Caki2 (cell line): ENCODE measurements at regions not wholly inside any gene's neighbourhood (a gene's known extent, or its start where the extent isn't known, plus 50 kb on each side); places are given as distances from the start of the nearest gene placed in this dataset.

Experiments
- DNase-seq: peaks from one replicate; pipeline ENCODE4 v3.0.0-alpha.2; 2015; ENCODE audit warnings: low read depth
- in situ Hi-C: cut with HindIII; loops from 2 replicates; pipeline ENCODE4 v1.10.0; 2016; ENCODE audit warnings: low sequenced_read_pairs, low pct_unique_long_range_greater_than_20kb, mixed read lengths

DNA sequence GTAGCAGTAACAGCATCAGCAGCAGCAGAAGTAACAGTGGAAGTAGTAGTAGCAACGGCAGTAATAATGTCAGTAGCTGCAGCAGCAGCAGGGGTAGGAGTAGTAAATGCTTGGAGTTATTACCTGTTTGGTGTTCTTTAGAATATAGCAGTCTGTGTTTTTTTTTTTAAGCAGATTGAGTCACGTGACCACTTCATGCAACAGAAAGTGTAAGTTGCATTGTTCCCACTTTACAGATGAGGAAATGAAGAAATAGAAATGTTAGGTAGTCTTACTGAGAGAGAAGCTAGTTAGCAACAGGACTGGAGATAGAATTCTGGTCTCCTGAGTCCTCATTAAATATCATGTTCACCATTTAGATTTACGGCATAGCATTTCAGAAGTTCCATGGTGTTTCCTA, 358.2 kb downstream of the HAPSTR1 start:
- in situ Hi-C loops = no loop called here
- DNase-seq = no peak

DNA sequence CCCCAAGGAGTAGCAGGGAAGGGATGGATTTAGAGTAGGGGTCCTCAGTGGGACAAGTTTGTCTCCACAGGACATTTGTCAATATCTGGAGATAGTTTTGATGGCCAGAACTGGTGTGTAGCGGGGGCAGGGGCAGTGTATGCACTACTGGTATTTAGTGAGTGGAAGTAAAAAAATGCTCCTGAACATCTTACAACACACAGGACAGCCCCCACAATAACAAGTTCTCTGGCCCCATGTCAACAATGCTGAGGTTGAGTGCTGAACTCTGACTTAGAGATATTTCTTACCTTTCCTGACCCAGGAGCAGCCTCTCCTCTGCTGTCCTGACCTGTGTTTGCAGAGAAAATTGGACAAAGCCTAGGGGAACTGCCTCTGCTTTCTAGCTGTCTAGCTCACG, 365.8 kb downstream of the HAPSTR1 start:
- in situ Hi-C loops = no loop called here
- no peak for DNase-seq

DNA sequence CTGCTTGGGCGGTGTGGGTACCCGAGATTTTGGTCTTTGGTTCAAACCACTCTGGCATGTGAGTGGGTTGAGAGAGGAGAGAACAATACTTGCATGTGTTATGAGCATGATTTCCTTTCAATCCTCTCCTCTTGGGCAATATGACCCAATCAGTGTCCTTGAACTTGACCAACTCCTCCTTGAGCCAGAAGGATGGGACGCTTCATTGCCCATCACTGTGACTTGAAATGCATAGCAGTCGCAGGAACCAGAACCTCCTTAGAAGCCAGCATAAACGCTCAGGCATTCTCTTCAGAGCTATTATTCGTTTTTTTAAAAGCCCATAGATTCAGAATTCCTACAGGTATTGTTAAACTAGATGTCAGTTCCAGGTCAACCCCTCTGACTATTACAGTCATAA, 367.4 kb downstream of the HAPSTR1 start:
- in situ Hi-C loops = no loop called here
- DNase-seq = no peak

DNA sequence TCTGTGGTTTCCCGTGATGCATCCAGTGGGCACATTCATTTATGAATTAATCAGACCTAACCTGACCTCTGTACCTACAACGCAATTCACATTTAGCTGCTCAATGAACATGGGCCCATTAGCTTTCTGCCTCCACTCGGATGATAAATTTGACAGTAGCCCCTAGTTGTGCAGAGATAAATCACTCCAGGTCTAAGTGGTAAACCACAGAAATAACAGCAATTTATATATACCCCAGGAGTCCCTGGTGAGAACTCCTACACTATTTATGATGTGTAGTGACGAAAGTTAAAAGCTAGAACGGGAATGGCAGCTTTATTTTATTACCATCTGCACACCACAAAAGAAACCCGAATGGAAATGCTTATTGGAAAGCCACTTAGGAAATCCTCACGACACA, 371.5 kb downstream of the HAPSTR1 start:
- DNase-seq = no peak
- in situ Hi-C loops = no loop called here

DNA sequence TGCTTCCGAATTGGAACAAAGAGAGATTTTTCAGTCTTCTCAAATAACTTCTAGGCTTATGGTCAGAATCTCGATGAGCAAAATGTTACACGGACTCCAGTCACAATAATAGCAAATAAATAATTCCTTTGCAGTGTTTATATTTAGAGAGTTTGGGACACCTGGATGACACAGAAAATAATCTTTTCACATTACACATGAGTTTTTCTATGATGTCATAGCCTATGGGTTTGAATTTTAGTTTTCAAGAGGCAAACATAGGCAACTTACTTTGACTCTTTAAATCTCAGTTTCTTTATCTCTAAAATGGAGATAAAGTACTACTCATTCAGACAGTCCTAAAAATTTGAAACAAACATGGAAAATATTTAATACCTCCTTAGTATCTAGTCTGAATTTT, 372.0 kb downstream of the HAPSTR1 start:
- no peak for DNase-seq
- in situ Hi-C loops = no loop called here

DNA sequence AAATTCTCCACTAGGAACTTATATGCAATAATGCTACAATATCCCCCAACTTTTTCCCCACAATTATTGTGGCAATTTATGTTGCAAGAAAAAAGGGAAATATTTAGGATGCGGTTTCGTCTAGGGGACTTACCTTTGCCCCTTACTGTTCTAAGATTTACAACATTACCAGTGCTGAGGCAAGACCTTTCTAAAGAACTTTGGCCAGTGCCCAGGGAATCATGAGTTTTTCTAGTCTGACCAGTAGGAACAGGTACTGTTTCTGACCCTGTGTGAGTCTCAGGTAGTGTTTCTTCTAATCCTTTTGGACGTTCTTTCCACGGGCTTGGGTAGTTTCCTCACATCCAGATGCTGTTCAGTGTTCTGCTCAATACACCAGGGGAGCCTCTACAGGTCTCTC, 373.7 kb downstream of the HAPSTR1 start:
- DNase-seq = no peak
- in situ Hi-C loops = no loop called here

DNA sequence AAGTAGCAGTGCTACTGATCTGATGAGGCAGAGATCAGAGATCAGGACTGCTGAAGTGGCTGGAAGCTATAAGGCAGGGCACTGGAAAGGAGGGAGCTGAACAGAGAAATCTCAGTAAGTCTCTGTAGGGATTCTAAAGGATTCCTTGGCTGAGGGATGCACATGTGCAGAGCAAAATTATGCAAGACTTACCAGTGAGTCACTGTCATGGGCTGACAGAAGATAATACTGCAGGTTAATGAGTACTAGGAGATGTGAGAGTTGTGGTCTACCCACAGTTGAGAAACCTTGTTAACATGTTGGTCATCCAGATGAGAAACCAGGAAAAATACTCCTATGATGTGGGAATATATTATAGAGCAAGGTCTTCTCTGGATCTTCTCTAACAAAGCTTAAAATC, 378.1 kb downstream of the HAPSTR1 start:
- in situ Hi-C loops = no loop called here
- peak; percentile 91 for DNase-seq

DNA sequence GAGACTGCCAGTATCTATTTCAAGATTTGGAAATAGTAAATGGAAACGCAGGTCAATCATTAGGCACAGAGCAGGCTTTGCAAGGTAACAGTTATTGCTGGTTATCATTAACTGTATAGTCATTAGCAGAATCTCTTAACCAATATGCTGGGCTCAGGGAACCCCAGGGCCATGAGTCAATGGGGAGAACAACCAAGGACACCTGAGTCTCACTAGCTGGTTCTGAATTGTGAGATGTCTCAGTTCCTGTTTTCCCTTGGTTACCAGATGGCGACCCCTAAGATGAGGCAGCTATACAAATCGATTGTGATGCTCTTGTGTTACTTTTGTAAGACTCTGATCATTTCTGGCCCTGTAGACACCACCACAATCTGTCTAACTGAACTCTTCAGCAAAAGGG, 385.3 kb downstream of the HAPSTR1 start:
- no peak for DNase-seq
- in situ Hi-C loops = no loop called here

DNA sequence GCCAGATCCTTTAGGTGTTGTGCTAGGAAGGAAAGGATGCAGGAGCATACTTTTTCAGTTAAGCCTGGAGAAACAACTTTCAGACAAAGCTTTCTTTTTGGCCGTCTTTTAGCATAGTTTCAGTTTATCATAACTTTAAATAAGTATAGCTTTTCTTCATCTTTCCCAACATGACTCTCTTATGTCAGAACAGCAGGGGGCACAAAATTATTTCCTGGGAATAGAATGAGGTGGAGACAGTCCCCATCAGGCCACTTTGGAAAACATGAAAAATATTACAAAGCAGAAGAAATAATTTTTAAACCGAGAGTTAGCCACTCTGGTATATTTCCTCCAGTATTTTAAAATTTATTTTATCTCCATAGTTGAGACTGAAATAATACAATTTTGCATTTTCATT, 387.6 kb downstream of the HAPSTR1 start:
- in situ Hi-C loops = no loop called here
- no peak for DNase-seq

DNA sequence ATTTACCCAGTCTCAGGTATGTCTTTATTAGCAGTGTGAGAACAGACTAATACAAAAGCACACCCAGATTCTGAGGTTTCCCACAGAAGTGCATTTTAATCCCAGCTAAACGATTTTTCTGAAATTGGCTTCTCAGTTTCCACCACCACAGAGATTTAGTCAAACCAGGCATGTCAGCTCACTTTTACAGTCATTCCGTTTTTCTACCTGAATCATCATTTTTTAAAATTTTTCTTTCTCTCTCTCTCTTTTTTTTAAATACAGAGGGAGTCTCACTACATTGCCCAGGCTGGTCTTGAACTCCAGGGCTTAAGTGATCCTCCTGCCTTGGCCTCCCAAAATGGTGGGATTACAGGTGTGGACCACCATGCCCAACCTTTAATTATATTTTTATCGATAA, 389.1 kb downstream of the HAPSTR1 start:
- in situ Hi-C loops = no loop called here
- DNase-seq = no peak

DNA sequence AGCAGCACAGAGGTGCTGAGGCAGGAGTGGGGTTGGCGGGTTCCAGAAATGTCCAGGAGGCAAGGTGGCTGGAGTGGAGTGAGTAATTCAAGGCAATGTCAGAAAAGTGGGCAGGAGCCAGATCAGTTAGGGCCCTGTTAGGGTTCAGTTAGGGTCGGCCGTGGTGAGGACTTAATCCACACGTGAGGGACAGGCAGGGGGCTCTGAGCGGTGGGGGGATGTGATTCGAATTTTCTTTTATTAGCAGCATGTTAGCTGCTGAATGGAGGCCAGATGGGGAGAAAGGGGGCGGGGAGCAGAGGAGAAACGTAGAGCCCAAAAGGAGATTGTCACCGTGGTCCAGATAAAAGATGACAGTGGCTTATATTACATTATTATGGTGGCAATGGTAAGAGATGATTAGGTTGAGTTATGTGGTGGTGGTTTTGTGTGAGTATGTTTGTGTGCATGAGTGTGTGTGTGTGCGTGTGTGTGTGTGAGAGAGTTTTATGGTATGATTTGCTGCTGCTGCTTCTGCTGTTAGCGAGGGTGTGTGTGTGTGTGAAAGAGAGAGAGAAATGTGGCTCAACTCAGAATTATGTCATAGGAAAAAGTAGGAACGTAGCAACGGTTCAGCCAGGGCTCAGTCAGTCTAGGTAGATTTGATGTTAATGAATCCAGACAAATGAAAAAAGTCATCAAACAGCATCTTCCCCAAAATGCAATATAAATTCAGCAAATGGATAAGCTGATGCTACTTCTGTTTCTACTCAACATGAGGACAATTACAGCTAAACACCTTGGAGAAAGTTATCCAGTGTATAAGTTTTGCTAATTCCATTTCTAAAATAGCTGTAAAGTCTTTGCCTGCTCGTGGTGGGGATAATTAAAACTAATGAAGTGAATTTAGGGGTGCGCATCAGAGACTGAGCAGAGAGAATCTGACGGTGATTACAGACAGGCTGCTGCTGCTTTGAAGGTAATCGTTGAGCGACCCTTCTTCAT, 390.6 kb downstream of the HAPSTR1 start:
- in situ Hi-C loops = no loop called here
- DNase-seq = no peak

DNA sequence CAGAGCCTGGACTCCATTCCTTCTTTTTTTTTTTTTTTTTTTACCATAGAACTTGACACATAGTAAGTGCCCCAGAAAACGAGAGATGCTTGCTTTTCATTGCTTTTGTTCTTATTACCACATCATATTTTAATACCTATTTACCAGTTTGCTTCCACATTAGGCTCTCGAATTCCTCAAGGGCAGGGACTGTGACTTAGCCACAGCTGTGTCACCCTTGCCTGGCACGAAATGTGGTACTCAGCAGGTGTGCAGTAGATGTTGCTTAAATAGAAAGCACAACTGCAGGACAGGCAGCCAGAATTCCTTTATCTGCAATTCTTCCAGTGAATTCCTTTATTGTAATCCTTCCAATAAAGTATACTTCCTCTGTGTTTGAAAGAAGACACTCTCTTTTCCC, 393.0 kb downstream of the HAPSTR1 start:
- in situ Hi-C loops = no loop called here
- DNase-seq = peak; percentile 17

DNA sequence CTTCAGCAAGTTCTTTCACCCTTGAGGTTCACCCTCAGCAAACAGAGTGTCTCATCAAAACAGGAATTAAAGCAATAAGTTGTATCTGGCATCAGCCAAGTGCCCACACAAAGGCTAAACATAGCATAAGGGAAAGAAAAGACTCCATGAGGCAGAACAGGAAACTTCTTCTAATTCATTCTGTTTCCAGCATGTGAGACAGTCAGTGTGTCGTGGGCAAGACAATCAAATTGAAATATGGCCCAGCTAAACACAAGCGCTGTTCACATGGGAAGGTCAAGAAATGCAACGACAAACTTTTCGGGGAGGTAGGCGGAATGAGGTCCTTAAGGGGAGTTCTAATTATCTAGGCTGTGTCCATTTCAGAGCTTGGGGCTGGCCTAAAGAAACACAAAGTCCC, 393.4 kb downstream of the HAPSTR1 start:
- in situ Hi-C loops = no loop called here
- peak; percentile 12 for DNase-seq

DNA sequence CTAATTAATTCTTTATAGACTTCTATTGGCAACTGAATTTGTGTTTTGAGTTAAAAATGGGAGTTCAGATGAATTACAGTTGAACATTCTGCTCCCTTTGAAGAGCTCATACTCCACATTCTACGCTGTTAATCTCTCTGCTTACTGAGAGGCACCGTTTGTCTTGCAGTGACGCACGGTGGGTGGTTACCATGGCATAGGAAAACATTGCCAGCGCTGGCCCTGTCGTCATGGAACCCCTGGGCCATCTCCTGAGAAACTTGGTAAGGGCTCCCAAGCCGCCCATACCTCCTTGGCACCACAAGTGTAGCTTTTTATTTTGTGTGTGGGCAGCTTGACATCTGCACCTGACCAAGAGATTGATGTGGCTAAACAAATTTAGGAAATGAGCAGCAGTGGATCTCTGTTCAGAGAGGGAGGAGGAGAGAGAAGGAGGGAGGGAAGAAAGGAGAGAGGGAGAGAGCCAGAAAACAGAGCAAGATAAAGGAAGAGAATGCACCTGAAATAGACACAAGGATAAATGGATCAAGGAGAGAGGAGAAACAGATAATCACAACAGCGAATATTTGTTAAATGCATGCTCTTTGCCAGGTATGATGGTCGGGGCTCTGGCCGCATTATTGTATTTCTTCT, 398.5 kb downstream of the HAPSTR1 start:
- DNase-seq = no peak
- in situ Hi-C loops = no loop called here

DNA sequence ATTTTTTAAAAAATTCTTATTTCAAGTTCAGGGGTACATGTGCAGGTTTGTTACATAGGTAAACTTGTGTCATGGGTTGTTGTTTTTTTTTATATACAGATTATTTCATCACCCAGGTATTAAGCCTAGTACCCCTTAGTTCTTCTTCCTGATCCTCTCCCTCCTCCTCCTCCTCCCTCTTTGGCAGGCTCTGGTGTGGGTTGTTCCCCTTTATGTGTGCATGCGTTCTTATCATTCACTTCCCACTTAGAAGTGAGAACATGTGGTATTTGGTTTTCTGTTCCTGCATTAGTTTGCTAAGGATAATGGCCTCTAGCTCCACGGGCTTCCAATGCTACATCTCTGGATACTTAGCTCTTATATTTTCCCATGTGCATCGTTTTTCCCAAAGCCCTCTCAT, 404.4 kb downstream of the HAPSTR1 start:
- in situ Hi-C loops = no loop called here
- no peak for DNase-seq

DNA sequence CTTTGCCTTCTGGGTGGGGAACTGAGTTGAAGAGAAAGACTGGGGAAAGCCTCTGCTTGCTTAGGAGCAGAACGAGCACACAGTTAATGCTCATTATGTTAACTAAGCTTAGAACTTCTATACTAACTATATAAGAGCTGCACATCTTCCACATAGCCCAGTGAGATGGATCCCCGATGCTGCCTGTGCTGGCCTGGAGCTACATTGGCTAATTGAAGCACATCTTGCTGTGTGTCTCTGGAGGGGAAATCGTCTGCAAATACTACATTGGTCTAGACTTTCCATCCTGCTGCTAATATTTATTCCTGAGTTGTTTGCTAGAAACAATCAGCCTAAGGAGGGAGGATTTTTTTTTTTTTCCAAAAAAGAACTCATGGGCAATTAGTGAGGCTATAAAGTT, 406.3 kb downstream of the HAPSTR1 start:
- no peak for DNase-seq
- in situ Hi-C loops = no loop called here

DNA sequence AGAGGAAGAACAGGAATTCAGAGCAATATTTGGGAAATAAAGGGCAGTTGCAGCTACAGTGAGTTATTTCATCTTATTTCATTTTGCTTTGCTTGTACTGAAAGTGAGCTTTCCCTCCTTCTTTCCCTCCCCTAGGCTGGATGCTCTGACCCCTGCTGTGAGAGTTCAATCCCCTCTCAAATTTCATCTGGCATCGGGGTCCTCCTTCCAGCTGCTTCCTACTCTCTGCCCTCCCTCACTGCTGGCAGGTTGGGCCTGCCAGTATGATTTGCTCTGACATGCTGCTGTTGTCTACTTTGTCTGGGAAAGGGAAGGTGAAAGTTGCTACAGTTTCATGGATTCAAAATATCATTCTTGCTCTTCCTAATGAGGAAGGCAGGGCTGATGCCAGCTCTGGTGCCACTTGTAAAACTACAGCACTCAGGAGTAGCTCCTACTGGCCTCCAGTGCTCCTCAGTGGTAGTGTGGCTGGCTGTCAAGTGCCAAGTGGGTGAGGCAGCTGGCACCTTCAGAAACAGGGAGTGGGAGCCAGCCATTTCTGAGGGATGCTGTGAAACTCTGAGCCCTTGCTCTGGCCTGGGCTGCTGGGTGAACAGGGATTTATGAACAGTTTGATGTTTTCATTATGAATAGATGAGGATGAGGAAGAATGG, 408.6 kb downstream of the HAPSTR1 start:
- in situ Hi-C loops = no loop called here

DNA sequence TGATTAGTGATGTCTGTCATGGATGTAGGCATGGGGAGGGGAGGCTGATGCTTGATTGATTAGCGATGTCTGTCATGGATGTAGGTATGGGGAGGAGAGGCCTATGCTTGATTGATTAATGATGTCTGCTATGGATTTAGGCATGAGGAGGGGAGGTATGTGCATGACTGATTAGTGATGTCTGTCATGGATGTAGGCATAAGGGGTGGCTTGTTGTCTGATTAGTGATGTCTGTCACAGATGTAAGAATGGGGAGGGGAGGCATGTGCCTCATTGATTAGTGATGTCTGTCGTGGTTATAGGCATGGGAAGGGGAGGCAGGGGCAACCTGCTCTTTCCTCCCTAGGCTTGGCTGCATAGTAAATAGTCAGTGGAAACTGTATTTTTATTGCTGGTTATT, 409.4 kb downstream of the HAPSTR1 start:
- DNase-seq = no peak
- in situ Hi-C loops = no loop called here

More for the DNA sequence above, 408.6 kb downstream of the HAPSTR1 start:
- no peak for DNase-seq

DNA sequence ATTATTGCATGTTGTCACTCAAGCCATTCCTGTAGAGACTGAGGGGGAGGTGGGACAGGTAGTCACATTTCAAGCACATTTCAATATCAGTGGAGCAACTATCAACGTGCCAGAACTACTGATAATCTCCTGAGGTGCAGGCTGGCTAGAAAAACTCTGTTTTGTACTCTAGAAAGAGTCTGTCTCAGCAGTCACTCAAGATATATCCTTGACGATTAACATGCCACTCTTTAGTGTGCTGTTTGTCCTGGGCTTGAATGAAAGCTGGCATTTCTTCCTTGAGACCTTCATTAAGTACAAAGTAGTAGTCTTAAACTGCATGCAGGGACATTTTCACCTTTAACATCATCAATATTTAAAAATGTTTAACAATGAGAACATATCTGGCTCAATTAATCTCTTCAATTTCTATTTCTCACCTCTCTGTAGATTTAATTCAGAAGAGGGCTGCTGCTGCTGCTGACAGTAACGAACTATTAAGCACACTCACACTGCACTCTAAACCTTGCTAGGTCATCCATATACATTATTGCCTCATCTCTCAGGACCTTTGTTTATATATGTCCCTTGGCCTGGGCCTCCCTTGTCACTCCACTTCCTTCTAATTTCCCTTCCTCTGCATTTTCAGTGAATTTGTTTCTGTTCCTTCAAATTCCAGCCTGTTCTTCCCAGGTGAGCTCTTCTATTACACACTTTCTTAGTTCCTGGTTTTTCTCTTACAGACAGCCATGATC, 412.0 kb downstream of the HAPSTR1 start:
- in situ Hi-C loops = no loop called here
- no peak for DNase-seq
